HCT116 (cell line): ENCODE measurements at regions not wholly inside any gene's neighbourhood (a gene's known extent, or its start where the extent isn't known, plus 50 kb on each side); places are given as distances from the start of the nearest gene placed in this dataset.

Source experiments
- ATAC-seq: fragments of 200-7000 bp; cut with Tn5 transposase; 2 replicates; pipeline ENCODE4 v1.9.1; 2020; ENCODE audit warnings: mild to moderate bottlenecking, moderate library complexity
- BruUV-seq: library from RNA; stranded (reverse); fragments of 400-500 nt; replicated peaks from 2 replicates; lab custom pipeline; 2021; lab: Mats Ljungman, UMichigan
- CTCF ChIA-PET: fragments of 300-600 bp; sonication (Branson Sonifier 250); formaldehyde crosslinking; loops from one replicate; lab custom pipeline; 2021; ENCODE audit warnings: antibody characterized with exemption; lab: Charles Lee
- POLR2A ChIA-PET: fragments of 300-600, 350-600 bp; sonication (Branson Sonifier 250); formaldehyde crosslinking; loops from one replicate; lab custom pipeline; 2021; ENCODE audit warnings: antibody characterized with exemption; lab: Charles Lee
- RAD21 ChIA-PET, 2 experiments: fragments of 300-600 bp; sonication (Branson Sonifier 250); formaldehyde crosslinking; loops; one replicate each; lab custom pipeline; 2023; ENCODE audit warnings: low total read pairs in 2 of 2; ENCODE audit not compliant: uncharacterized antibody in 2 of 2, unreplicated experiment in 2 of 2, low non-redundant PET in 1 of 2; lab: Charles Lee
- DNase-seq: peaks from one replicate; pipeline ENCODE4 v3.0.0-alpha.2; 2010; ENCODE audit warnings: low read depth, low spot score
- H2AFZ ChIP-seq: fragments of 200-600 bp; shearing (Covaris generic), sonication (generic); 2 replicates; pipeline ENCODE4 v1.6.1; 2017; ENCODE audit warnings: low read depth, mixed run types, mixed read lengths, antibody characterized with exemption, low read length; ENCODE audit not compliant: poor library complexity, severe bottlenecking
- H3K27ac ChIP-seq: 2 replicates; pipeline ENCODE4 v1.5.1; 2012; ENCODE audit warnings: low read depth, low read length
- H3K27me3 ChIP-seq: fragments of 200-600 bp; sonication (generic); 2 replicates; pipeline ENCODE4 v1.6.1; 2016; ENCODE audit warnings: mixed run types, low read length, mixed read lengths; ENCODE audit not compliant: insufficient read depth
- H3K36me3 ChIP-seq, 2 experiments: fragments of 200-500 bp in 1 of 2; fragments of 200-600 bp in 1 of 2; sonication (Bioruptor generic) in 1 of 2; sonication (generic) in 1 of 2; 2 replicates each; pipeline versions ENCODE4 v1.5.1 to v1.6.1; 2014 to 2016; ENCODE audit warnings: low read length in 2 of 2, inconsistent platforms in 1 of 2, mixed read lengths in 1 of 2, mixed run types in 1 of 2; ENCODE audit not compliant: insufficient read depth in 2 of 2, control insufficient read depth in 1 of 2
- H3K4me1 ChIP-seq, 2 experiments: fragments of 200-600 bp in 1 of 2; sonication (generic) in 1 of 2; 2 replicates each; pipeline versions ENCODE4 v1.5.1 to v1.6.1; 2012 to 2017; ENCODE audit warnings: low read length in 2 of 2, inconsistent platforms in 1 of 2, mild to moderate bottlenecking in 1 of 2, mixed read lengths in 1 of 2, mixed run types in 1 of 2, moderate library complexity in 1 of 2; ENCODE audit not compliant: insufficient read depth in 2 of 2, control insufficient read depth in 1 of 2
- H3K4me2 ChIP-seq: fragments of 200-600 bp; sonication (generic); 2 replicates; pipeline ENCODE4 v1.6.1; 2017; ENCODE audit warnings: mixed run types, low read length, mixed read lengths
- H3K4me3 ChIP-seq, 2 experiments: fragments of 200-600 bp in 1 of 2; sonication (generic) in 1 of 2; replicated peaks in 1 of 2; 2 replicates each; pipeline ENCODE4 v1.5.1; 2011 to 2016; ENCODE audit warnings: low read length in 2 of 2, control low read depth in 1 of 2, low read depth in 1 of 2, mild to moderate bottlenecking in 1 of 2, mixed read lengths in 1 of 2, mixed run types in 1 of 2
- H3K79me2 ChIP-seq: fragments of 200-600 bp; sonication (generic); 2 replicates; pipeline ENCODE4 v1.6.1; 2017; ENCODE audit warnings: mild to moderate bottlenecking, mixed run types, low read length, moderate library complexity, mixed read lengths; ENCODE audit not compliant: insufficient read depth
- H3K9ac ChIP-seq: fragments of 200-600 bp; sonication (generic); 2 replicates; pipeline ENCODE4 v1.6.1; 2016; ENCODE audit warnings: low read length, mixed read lengths
- H3K9me2 ChIP-seq: fragments of 200-600 bp; sonication (generic), shearing (Covaris generic); 2 replicates; pipeline ENCODE4 v1.6.1; 2017; ENCODE audit warnings: mixed run types, mild to moderate bottlenecking, moderate library complexity; ENCODE audit not compliant: insufficient read depth
- H3K9me3 ChIP-seq, 2 experiments: fragments of 200-500 bp in 1 of 2; fragments of 200-600 bp in 1 of 2; sonication (Bioruptor generic) in 1 of 2; sonication (generic) in 1 of 2; 2 replicates each; pipeline ENCODE4 v1.6.1; 2014 to 2017; ENCODE audit warnings: low read length in 2 of 2, mixed read lengths in 2 of 2, inconsistent platforms in 1 of 2, low read depth in 1 of 2, mild to moderate bottlenecking in 1 of 2, mixed run types in 1 of 2, moderate library complexity in 1 of 2; ENCODE audit not compliant: control insufficient read depth in 1 of 2, insufficient read depth in 1 of 2
- H4K20me1 ChIP-seq: fragments of 200-600 bp; sonication (generic), shearing (Covaris generic); 2 replicates; pipeline ENCODE4 v1.6.1; 2017; ENCODE audit warnings: mixed run types, mild to moderate bottlenecking, moderate library complexity; ENCODE audit not compliant: insufficient read depth
- CBX3 ChIP-seq: IDR thresholded peaks from 2 replicates; pipeline ENCODE4 v1.6.1; 2012; ENCODE audit warnings: low read depth
- CEBPB ChIP-seq: IDR thresholded peaks from 2 replicates; pipeline ENCODE4 v1.6.1; 2012; ENCODE audit warnings: low read depth
- CTCF ChIP-seq, 3 experiments: fragments of 200-600 bp in 1 of 3; sonication (generic) in 1 of 3; IDR thresholded peaks in 2 of 3; conservative IDR thresholded peaks in 1 of 3; 2 replicates each; pipeline ENCODE4 v1.5.1; 2012 to 2017; ENCODE audit warnings: low read depth in 2 of 3, low read length in 2 of 3, antibody characterized with exemption in 1 of 3, borderline replicate concordance in 1 of 3, control low read depth in 1 of 3, mild to moderate bottlenecking in 1 of 3, mixed read lengths in 1 of 3, mixed run types in 1 of 3, moderate library complexity in 1 of 3; ENCODE audit not compliant: insufficient read depth in 1 of 3
- EGR1 ChIP-seq: IDR thresholded peaks from 2 replicates; pipeline ENCODE4 v1.6.1; 2012; ENCODE audit warnings: low read depth
- ELF1 ChIP-seq: IDR thresholded peaks from 2 replicates; pipeline ENCODE4 v1.6.1; 2012; ENCODE audit warnings: low read depth, borderline replicate concordance
- EZH2 ChIP-seq: fragments of 200-600 bp; sonication (generic); IDR thresholded peaks from 2 replicates; pipeline ENCODE4 v1.6.1; 2017; ENCODE audit warnings: antibody characterized with exemption, mixed run types
- EZH2phosphoT487 ChIP-seq: fragments of 200-600 bp; IDR thresholded peaks from 2 replicates; pipeline ENCODE4 v1.6.1; 2018; ENCODE audit warnings: antibody characterized with exemption, borderline replicate concordance
- FOSL1 ChIP-seq: IDR thresholded peaks from 2 replicates; pipeline ENCODE4 v1.6.1; 2012; ENCODE audit warnings: low read depth
- JUND ChIP-seq: IDR thresholded peaks from 2 replicates; pipeline ENCODE4 v1.6.1; 2012
- POLR2A ChIP-seq: IDR thresholded peaks from 2 replicates; pipeline ENCODE4 v1.7.0; 2011; ENCODE audit warnings: borderline replicate concordance; ENCODE audit not compliant: insufficient read depth, insufficient read length; ENCODE audit errors: extremely low read depth
- POLR2AphosphoS5 ChIP-seq: IDR thresholded peaks from 2 replicates; pipeline ENCODE4 v1.6.1; 2011; ENCODE audit warnings: mild to moderate bottlenecking, low read depth, low read length, moderate library complexity
- RAD21 ChIP-seq: IDR thresholded peaks from 2 replicates; pipeline ENCODE4 v1.6.1; 2012; ENCODE audit warnings: low read depth, mild to moderate bottlenecking
- SRF ChIP-seq: IDR thresholded peaks from 2 replicates; pipeline ENCODE4 v1.6.1; 2012; ENCODE audit warnings: low read depth
- TCF7L2 ChIP-seq: IDR thresholded peaks from 2 replicates; pipeline ENCODE4 v1.7.0; 2011; ENCODE audit warnings: borderline replicate concordance, inconsistent platforms; ENCODE audit not compliant: insufficient read depth, insufficient read length; ENCODE audit errors: extremely low read depth
- YY1 ChIP-seq: IDR thresholded peaks from 2 replicates; pipeline ENCODE4 v1.6.1; 2011; ENCODE audit warnings: low read length, low read depth, moderate library complexity, mild to moderate bottlenecking; ENCODE audit not compliant: insufficient replicate concordance; ENCODE audit errors: extremely low read depth
- ZBTB33 ChIP-seq: IDR thresholded peaks from 2 replicates; pipeline ENCODE4 v1.6.1; 2011; ENCODE audit warnings: mild to moderate bottlenecking, low read length, moderate library complexity; ENCODE audit not compliant: insufficient replicate concordance; ENCODE audit errors: extremely low read depth
- ZNF274 ChIP-seq: fragments of 200-500 bp; sonication (Bioruptor generic); IDR thresholded peaks from 2 replicates; pipeline ENCODE4 v1.6.1; 2014; ENCODE audit warnings: mild to moderate bottlenecking, low read depth, low read length, inconsistent platforms
- intact Hi-C: fragments of 100-400 bp; cut with micrococcal nuclease; formaldehyde crosslinking; loops from 2 replicates; pipeline ENCODE4 v1.10.0; 2022

GRCh38 chr11:92495107-92495793, 270.6 kb downstream of the FAT3 start:
- no peaks in the 10 kb centered on the region for H4K20me1 ChIP-seq
- no peak overlapping the region for H3K4me3 ChIP-seq
- no peak overlapping the region for H3K27ac ChIP-seq
- no peaks in the 10 kb centered on the region for H3K36me3 ChIP-seq
- CTCF ChIA-PET, result no interaction called here
- H3K79me2 ChIP-seq, result no peaks in the 10 kb centered on the region
- ATAC-seq, result no peak
- H3K4me1 ChIP-seq, result no peaks in the 10 kb centered on the region
- H3K9me3 ChIP-seq, result peaks cover 4 to 11% of the 10 kb centered on the region in 2 experiments; a peak in 2 of 4 replicates
- no peak overlapping the region for H3K9ac ChIP-seq
- intact Hi-C loops, result no loop called here
- no peak for DNase-seq
- H3K4me2 ChIP-seq, result no peak overlapping the region
- H3K27me3 ChIP-seq, result no peaks in the 10 kb centered on the region
- RAD21 ChIA-PET, result no interaction called here
- BruUV-seq, result no TSS peak
- no peak overlapping the region for H2AFZ ChIP-seq
- H3K9me2 ChIP-seq, result no peaks in the 10 kb centered on the region
- POLR2A ChIA-PET, result no interaction called here
- TF ChIP-seq JUND, result no peak
- TF ChIP-seq FOSL1, result no peak
- no peak for TF ChIP-seq ELF1
- TF ChIP-seq RAD21, result no peak
- no peak for TF ChIP-seq EGR1
- no peak for TF ChIP-seq ZNF274
- no peak for TF ChIP-seq POLR2AphosphoS5
- TF ChIP-seq EZH2phosphoT487, result no peak
- TF ChIP-seq YY1, result no peak
- no peak for TF ChIP-seq SRF
- TF ChIP-seq TCF7L2, result no peak
- no peak for TF ChIP-seq CBX3
- TF ChIP-seq EZH2, result no peak
- no peak for TF ChIP-seq CTCF (IDR thresholded peaks at IDR 0.05 in 2 of 3, conservative IDR thresholded peaks at IDR 0.05 in 1 of 3; ENCODE audit: borderline replicate concordance in 1 of 3, insufficient read depth in 1 of 3, low read depth in 2 of 3, low read length in 2 of 3)
- no peak for TF ChIP-seq POLR2A
- TF ChIP-seq ZBTB33, result no peak
- no peak for TF ChIP-seq CEBPB
